WTC11 (cell line): ENCODE measurements at regions not wholly inside any gene's neighbourhood (a gene's known extent, or its start where the extent isn't known, plus 50 kb on each side); places are given as distances from the start of the nearest gene placed in this dataset.

ENCODE experiments used
- AFF4 ChIP-seq: sonication (generic); formaldehyde crosslinking; IDR thresholded peaks from 2 replicates; pipeline ENCODE4 v1.8.1; 2023; ENCODE audit warnings: mild to moderate bottlenecking, missing genetic modification reagents, borderline replicate concordance
- ATF1 ChIP-seq: sonication (generic); formaldehyde crosslinking; IDR thresholded peaks from 2 replicates; pipeline ENCODE4 v1.8.1; 2023; ENCODE audit warnings: mild to moderate bottlenecking, moderate library complexity, missing genetic modification reagents
- CDX4 ChIP-seq: fragments of 250-450 bp; sonication (Bioruptor Pico); IDR thresholded peaks from 2 replicates; pipeline ENCODE4 v1.9.0; 2021; ENCODE audit warnings: moderate library complexity, mild to moderate bottlenecking, inconsistent platforms, borderline replicate concordance
- CTCF ChIP-seq: fragments of 200-600 bp; IDR thresholded peaks from 2 replicates; pipeline ENCODE4 v1.8.0; 2022; ENCODE audit warnings: antibody characterized with exemption
- ELF4 ChIP-seq: sonication (generic); formaldehyde crosslinking; IDR thresholded peaks from 2 replicates; pipeline ENCODE4 v1.8.1; 2022; ENCODE audit warnings: low read depth, mild to moderate bottlenecking, moderate library complexity, missing genetic modification reagents
- ETV6 ChIP-seq: sonication (generic); formaldehyde crosslinking; IDR thresholded peaks from 2 replicates; pipeline ENCODE4 v1.8.1; 2022; ENCODE audit warnings: mild to moderate bottlenecking, missing genetic modification reagents
- FOXP1 ChIP-seq: sonication (generic); formaldehyde crosslinking; IDR thresholded peaks from 2 replicates; pipeline ENCODE4 v1.8.0; 2022; ENCODE audit warnings: missing genetic modification reagents, mild to moderate bottlenecking, moderate library complexity, borderline replicate concordance
- SMAD3 ChIP-seq: sonication (generic); formaldehyde crosslinking; IDR thresholded peaks from 2 replicates; pipeline ENCODE4 v1.8.0; 2022; ENCODE audit warnings: missing genetic modification reagents, mild to moderate bottlenecking, borderline replicate concordance
- ZNF263 ChIP-seq: sonication (generic); formaldehyde crosslinking; IDR thresholded peaks from 2 replicates; pipeline ENCODE4 v1.8.1; 2022; ENCODE audit warnings: low read depth, mild to moderate bottlenecking, moderate library complexity, missing genetic modification reagents
- ZNF281 ChIP-seq: sonication (generic); formaldehyde crosslinking; IDR thresholded peaks from 2 replicates; pipeline ENCODE4 v1.8.0; 2023; ENCODE audit warnings: mild to moderate bottlenecking, missing genetic modification reagents
- ZNF425 ChIP-seq: fragments of 250-450 bp; sonication (Bioruptor Pico); conservative IDR thresholded peaks from 2 replicates; pipeline ENCODE4 v1.9.0; 2021; ENCODE audit warnings: mild to moderate bottlenecking

GRCh38 chr7:35401217-35401879, 147.4 kb upstream of the TBX20 start:
- no peak for TF ChIP-seq AFF4 (CRISPR knock-in tag)
- TF ChIP-seq ZNF425, result no peak
- no peak for TF ChIP-seq CTCF
- TF ChIP-seq ETV6 (CRISPR knock-in tag), result no peak
- TF ChIP-seq ZNF281, result no peak
- TF ChIP-seq ZNF263, result no peak
- no peak for TF ChIP-seq CDX4 (CRISPR knock-in tag)
- TF ChIP-seq ELF4, result no peak
- TF ChIP-seq FOXP1, result no peak
- no peak for TF ChIP-seq SMAD3 (CRISPR knock-in tag)
- TF ChIP-seq ATF1 (CRISPR knock-in tag), result no peak
